Fibroblast of skin of right quadriceps (primary cell): ENCODE measurements at regions not wholly inside any gene's neighbourhood (a gene's known extent, or its start where the extent isn't known, plus 50 kb on each side); places are given as distances from the start of the nearest gene placed in this dataset.
"Not testable (repeated sequence)": the region's sequence is repeated elsewhere in the genome, so short reads cannot be mapped to it uniquely, and the experiment has no call there.

Source experiments
- DNase-seq: peaks from one replicate; pipeline ENCODE4 v3.0.0-alpha.2; 2013

GRCh38 chr2:45102579-45103117 lies 93.4 kb upstream of the SIX2 start:
- DNase-seq, result no peak

- no peak for DNase-seq
These were observed 92.9 kb upstream of the SIX2 start for GRCh38 chr2:45102141-45102540.

- no peak for DNase-seq
These were observed 87.7 kb upstream of the SIX2 start for GRCh38 chr2:45096996-45097395.

GRCh38 chr2:45096038-45096437 lies 86.8 kb upstream of the SIX2 start:
- DNase-seq, result not testable (repeated sequence)

- DNase-seq, result no peak
These were observed 84.4 kb upstream of the SIX2 start for GRCh38 chr2:45093663-45094062.

- DNase-seq, result no peak
These were observed 83.9 kb upstream of the SIX2 start for GRCh38 chr2:45093181-45093580.

- DNase-seq, result no peak
These were observed 80.5 kb upstream of the SIX2 start for GRCh38 chr2:45089554-45090261.

GRCh38 chr2:45085487-45085886 lies 76.2 kb upstream of the SIX2 start:
- no peak for DNase-seq

- DNase-seq, result no peak
These were observed 75.2 kb upstream of the SIX2 start for GRCh38 chr2:45084361-45085020.

GRCh38 chr2:45083175-45083574 lies 73.9 kb upstream of the SIX2 start:
- no peak for DNase-seq

- no peak for DNase-seq
These were observed 65.5 kb upstream of the SIX2 start for GRCh38 chr2:45074713-45075112.

GRCh38 chr2:45072862-45073237 lies 63.6 kb upstream of the SIX2 start:
- DNase-seq, result no peak

- no peak for DNase-seq
These were observed 63.0 kb upstream of the SIX2 start for GRCh38 chr2:45072064-45072861.

GRCh38 chr2:45070113-45070652 lies 60.9 kb upstream of the SIX2 start:
- no peak for DNase-seq

- DNase-seq, result no peak
These were observed 60.4 kb upstream of the SIX2 start for GRCh38 chr2:45069684-45070083.

GRCh38 chr2:45068571-45069140 lies 59.4 kb upstream of the SIX2 start:
- no peak for DNase-seq

- DNase-seq, result no peak
These were observed 58.8 kb upstream of the SIX2 start for GRCh38 chr2:45067859-45068570.
